Heart left ventricle (tissue), 16 donors: ENCODE measurements at regions not wholly inside any gene's neighbourhood (a gene's known extent, or its start where the extent isn't known, plus 50 kb on each side); places are given as distances from the start of the nearest gene placed in this dataset.

Experiments used
- ATAC-seq, 4 donors: fragments of 200-7000 bp; cut with Tn5 transposase; one replicate each; pipeline ENCODE4 v1.9.1; 2020 to 2022; ENCODE audit warnings: moderate library complexity in 4 of 4, mild to moderate bottlenecking in 3 of 4, moderate number of reproducible peaks in 1 of 4
- DNase-seq, 5 donors: peaks; one replicate each; pipeline ENCODE4 v3.0.0-alpha.2; 2020
- H3K27ac ChIP-seq, 12 donors: fragments of 200-600 bp; sonication (generic) in 4 of 12; one replicate each; pipeline versions ENCODE4 v1.5.0 to v1.8.0; 2016 to 2022; ENCODE audit warnings: mild to moderate bottlenecking in 2 of 12
- H3K27me3 ChIP-seq, 9 donors: fragments of 200-600 bp; sonication (generic) in 2 of 9; one replicate each; pipeline versions ENCODE4 v1.5.1 to v1.8.0; 2016 to 2022; ENCODE audit warnings: mild to moderate bottlenecking in 3 of 9
- H3K36me3 ChIP-seq, 9 donors: fragments of 200-600 bp; sonication (generic) in 2 of 9; one replicate each; pipeline versions ENCODE4 v1.5.0 to v1.8.0; 2018 to 2022; ENCODE audit warnings: mild to moderate bottlenecking in 2 of 9
- H3K4me1 ChIP-seq, 12 donors: fragments of 200-600 bp; sonication (generic) in 4 of 12; one replicate each; pipeline versions ENCODE4 v1.5.0 to v1.8.0; 2016 to 2022; ENCODE audit warnings: mild to moderate bottlenecking in 3 of 12
- H3K4me3 ChIP-seq, 12 donors: fragments of 200-600 bp; sonication (generic) in 4 of 12; one replicate each; pipeline versions ENCODE4 v1.5.0 to v1.8.0; 2017 to 2022; ENCODE audit warnings: mild to moderate bottlenecking in 9 of 12, moderate library complexity in 4 of 12
- H3K9me3 ChIP-seq, 12 donors: fragments of 200-600 bp; sonication (generic) in 4 of 12; one replicate each; pipeline versions ENCODE4 v1.5.0 to v1.8.0; 2016 to 2022; ENCODE audit warnings: mild to moderate bottlenecking in 1 of 12
- POLR2A ChIP-seq, 2 donors: fragments of 450-650 bp; IDR thresholded peaks; one replicate each; pipeline ENCODE4 v1.6.1; 2017; ENCODE audit warnings: antibody characterized with exemption in 2 of 2, mild to moderate bottlenecking in 2 of 2, moderate library complexity in 2 of 2
- WGBS, 4 donors: extraction: QIAGEN DNeasy Blood & Tissue Kit in 2 of 4; methylation state at CpG; one replicate each; pipeline versions ENCODE4 v1.1.5 to v1.1.7; 2013 to 2018; 5-methylcytosine and 5-hydroxymethylcytosine counted together
- intact Hi-C, 10 donors: fragments of 100-400 bp; cut with DNase I; formaldehyde crosslinking; loops; one replicate each; pipeline versions ENCODE4 v1.11.1 to v1.14.2; 2022
- TF ChIP-seq, protein P1 (sequence below), 12 donors: fragments of 200-600 bp; sonication (generic) in 4 of 12; IDR thresholded peaks; one replicate each; pipeline versions ENCODE4 v1.5.0 to v1.8.0; 2018 to 2022; ENCODE audit warnings: antibody characterized with exemption in 12 of 12, mild to moderate bottlenecking in 5 of 12
- donor health status: ischemic (EF 13 %, LVEDD 7.1; RV severe dilation, severe dysfunction).
- donor health status: healthy with polysubstance abuse.
- donor health status: DM: no; HTN: yes; CAD: no.
- donor health status: DM: no; HTN: no; CAD: no.
- donor health status: ischemic (EF 25% LVEDD 6.9; RV normal size, moderate dysfunction).
- donor health status: ischemic (EF 25% LVEDD 5.7; RV mildly dilated, moderate dysfunction).
- donor health status: healthy.
- donor health status: DM: yes; HTN: yes; CAD: no.
- donor health status: ischemic (EF 35%, LVEDD 5.7; RV mildly dilated, moderate dysfunction).
- donor health status: nonischemic (EF 11% LVEDD 7.7; RV severe dilation, severe dysfunction).
- donor health status: DM: yes; HTN: yes; CAD: no.
- donor health status: PGD.
- donor health status: ischemic (EF 29% LVEDD 5.4; RV normal size, mild dysfunction).
- donor health status: nonischemic (EF 23%, LVEDD 6.1; RV moderate dilation, normal function).

DNA sequence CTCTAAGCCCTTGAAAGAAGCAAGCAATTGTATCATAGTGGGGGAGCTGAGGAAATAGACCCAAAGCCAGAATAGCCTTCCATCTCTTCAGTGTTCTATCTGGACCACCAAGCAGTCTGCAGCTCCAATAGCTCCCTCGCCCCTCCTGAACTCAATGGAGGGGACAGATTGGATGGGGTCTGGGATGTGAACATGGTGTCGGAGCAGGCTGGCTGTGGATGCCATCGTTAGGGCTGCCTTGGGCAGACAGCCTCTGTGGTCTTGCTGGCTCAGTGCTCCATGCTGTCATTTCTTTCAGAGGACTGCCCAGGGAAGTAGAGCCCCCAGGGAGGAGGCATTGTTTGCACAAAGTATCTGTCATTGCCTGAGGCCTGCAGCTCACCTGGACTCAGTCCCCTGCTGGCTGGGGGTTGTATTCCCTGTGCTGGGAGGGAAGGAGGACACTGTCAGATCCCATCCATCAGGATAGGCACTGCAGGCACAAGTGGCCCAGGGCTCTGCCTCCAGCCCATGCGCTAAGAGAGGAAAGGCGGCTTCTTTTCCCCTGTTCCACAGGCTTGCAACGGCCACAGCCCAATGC lies 537.7 kb downstream of the BUD13 start:
- ATAC-seq (no peak), DNase-seq (no peak)
- Histone ChIP-seq H3K36me3 (no peaks in the 10 kb centered on the region), H3K27me3 (peaks cover 0 to 5% (median 0%) of the 10 kb centered on the region in 9 donors), H3K4me1 (peaks cover 0 to 22% (median 0%) of the 10 kb centered on the region in 12 donors), H3K4me3 (no peak overlapping the region), H3K27ac (no peak overlapping the region), H3K9me3 (no peaks in the 10 kb centered on the region)
- intact Hi-C loops, result no loop called here
- TF ChIP-seq, protein P1, sequence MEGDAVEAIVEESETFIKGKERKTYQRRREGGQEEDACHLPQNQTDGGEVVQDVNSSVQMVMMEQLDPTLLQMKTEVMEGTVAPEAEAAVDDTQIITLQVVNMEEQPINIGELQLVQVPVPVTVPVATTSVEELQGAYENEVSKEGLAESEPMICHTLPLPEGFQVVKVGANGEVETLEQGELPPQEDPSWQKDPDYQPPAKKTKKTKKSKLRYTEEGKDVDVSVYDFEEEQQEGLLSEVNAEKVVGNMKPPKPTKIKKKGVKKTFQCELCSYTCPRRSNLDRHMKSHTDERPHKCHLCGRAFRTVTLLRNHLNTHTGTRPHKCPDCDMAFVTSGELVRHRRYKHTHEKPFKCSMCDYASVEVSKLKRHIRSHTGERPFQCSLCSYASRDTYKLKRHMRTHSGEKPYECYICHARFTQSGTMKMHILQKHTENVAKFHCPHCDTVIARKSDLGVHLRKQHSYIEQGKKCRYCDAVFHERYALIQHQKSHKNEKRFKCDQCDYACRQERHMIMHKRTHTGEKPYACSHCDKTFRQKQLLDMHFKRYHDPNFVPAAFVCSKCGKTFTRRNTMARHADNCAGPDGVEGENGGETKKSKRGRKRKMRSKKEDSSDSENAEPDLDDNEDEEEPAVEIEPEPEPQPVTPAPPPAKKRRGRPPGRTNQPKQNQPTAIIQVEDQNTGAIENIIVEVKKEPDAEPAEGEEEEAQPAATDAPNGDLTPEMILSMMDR (IDR thresholded peaks at IDR 0.05), result no peak
- no peak for TF ChIP-seq POLR2A (IDR thresholded peaks at IDR 0.05)
- WGBS, 4 donors, result 79 to 91% (median 80%) methylated on average over 5 to 6 of the region's 6 CpGs

DNA sequence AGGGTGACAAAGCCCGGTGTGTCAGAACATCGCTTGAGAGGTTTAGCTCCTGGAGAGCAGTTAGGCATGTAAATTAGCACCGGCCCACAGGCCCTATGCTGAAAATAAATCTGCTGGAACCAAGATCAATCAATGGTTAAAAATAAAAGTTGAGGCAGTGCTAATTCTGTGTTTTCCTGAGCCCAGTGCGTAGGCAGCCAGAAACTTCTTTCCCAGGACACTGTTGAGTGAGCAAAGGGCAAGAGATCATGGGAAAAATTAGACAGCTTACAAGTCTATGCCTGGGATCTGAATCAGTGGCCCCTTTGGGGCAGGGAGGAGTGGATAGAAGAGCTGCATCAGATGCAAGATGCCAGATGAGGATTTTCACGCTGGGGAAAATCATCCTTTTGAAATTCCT lies 539.2 kb downstream of the BUD13 start:
- intact Hi-C loops, result no loop called here
- DNase-seq, result peak in 3 of 5 donors; percentile 33 to 60 (median 48)
- peak; percentile 32 to 83 (median 60) for ATAC-seq
- TF ChIP-seq, protein P1 (IDR thresholded peaks at IDR 0.05), result no peak
- TF ChIP-seq POLR2A (IDR thresholded peaks at IDR 0.05), result no peak
- 51 to 56% (median 52%) methylated on average over 5 of the region's 5 CpGs for WGBS, 4 donors
- H3K36me3 ChIP-seq, result no peaks in the 10 kb centered on the region
- H3K27ac ChIP-seq, result peak overlapping the region in 3 of 12 donors; percentile 14 to 62 (median 48)
- no peaks in the 10 kb centered on the region for H3K9me3 ChIP-seq
- peaks cover 0 to 29% (median 0%) of the 10 kb centered on the region in 12 donors for H3K4me1 ChIP-seq
- peaks cover 0 to 9% (median 0%) of the 10 kb centered on the region in 9 donors for H3K27me3 ChIP-seq
- no peak overlapping the region for H3K4me3 ChIP-seq

DNA sequence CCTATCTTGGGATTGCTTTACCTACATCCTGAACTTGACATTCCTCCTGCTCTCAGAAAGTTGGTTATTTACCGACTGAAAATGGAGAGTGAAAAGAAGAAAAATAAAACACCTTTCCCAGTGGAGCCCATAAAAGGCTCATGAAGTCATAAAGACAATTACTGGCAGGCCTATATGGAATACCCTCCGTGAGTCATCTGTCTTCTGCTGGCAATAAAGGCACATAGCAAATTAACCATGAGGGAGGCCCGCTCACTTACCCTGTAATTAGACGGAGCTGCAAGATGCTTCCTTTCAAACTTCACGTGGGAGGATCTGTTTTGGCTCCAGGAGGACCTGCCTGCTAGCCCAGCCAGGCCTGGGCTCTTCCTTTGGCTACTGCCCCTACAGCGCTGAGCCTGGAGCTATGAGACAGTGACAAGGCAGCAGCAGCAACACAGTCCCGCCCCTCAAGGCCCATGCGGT lies 540.4 kb downstream of the BUD13 start:
- no peak for DNase-seq

DNA sequence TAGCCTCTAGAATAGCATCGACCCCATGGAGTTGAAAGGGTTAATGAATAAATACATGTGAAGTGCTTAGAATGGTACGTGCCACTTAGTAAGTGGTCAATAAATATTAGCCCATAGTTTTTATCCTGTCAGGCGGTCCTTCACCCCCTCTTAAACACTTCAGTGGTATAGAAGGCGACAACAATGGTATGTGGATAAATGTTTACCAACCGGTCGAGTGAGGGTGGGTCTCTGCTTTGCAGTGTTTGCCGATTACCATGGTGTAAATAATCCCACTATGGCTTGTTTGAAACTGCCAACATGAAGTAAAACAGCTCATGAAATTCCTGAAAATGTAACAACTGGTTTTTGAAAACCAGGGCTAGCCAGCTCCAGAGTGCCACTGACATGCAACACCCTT lies 541.2 kb downstream of the BUD13 start:
- no peak overlapping the region for H3K27ac ChIP-seq
- H3K27me3 ChIP-seq, result peaks cover 0 to 9% (median 0%) of the 10 kb centered on the region in 9 donors
- no peaks in the 10 kb centered on the region for H3K36me3 ChIP-seq
- H3K4me3 ChIP-seq, result no peak overlapping the region
- peaks cover 0 to 29% (median 0%) of the 10 kb centered on the region in 12 donors for H3K4me1 ChIP-seq
- TF ChIP-seq POLR2A (IDR thresholded peaks at IDR 0.05), result no peak
- TF ChIP-seq, protein P1 (IDR thresholded peaks at IDR 0.05), result no peak
- intact Hi-C loops, result no loop called here
- ATAC-seq (no peak), DNase-seq (no peak)
- H3K9me3 ChIP-seq, result no peaks in the 10 kb centered on the region
- WGBS, 4 donors, result 90 to 93% (median 92%) methylated on average over 7 of the region's 7 CpGs

More for the DNA sequence above, 540.4 kb downstream of the BUD13 start:
- peaks cover 0 to 29% (median 0%) of the 10 kb centered on the region in 12 donors for H3K4me1 ChIP-seq
- no peaks in the 10 kb centered on the region for H3K36me3 ChIP-seq
- peak in 2 of 4 donors; percentile 41 to 56 for ATAC-seq
- no peak overlapping the region for H3K4me3 ChIP-seq
- no peaks in the 10 kb centered on the region for H3K9me3 ChIP-seq
- H3K27ac ChIP-seq, result peak overlapping the region in 2 of 12 donors; percentile 34 to 62
- intact Hi-C loops, result no loop called here
- TF ChIP-seq, protein P1 (IDR thresholded peaks at IDR 0.05), result no peak
- no peak for TF ChIP-seq POLR2A (IDR thresholded peaks at IDR 0.05)
- WGBS, 4 donors, result 45 to 51% (median 49%) methylated on average over 8 of the region's 8 CpGs
- H3K27me3 ChIP-seq, result peaks cover 0 to 9% (median 0%) of the 10 kb centered on the region in 9 donors
